ELF-1 (cell line): ENCODE measurements at regions not wholly inside any gene's neighbourhood (a gene's known extent, or its start where the extent isn't known, plus 50 kb on each side); places are given as distances from the start of the nearest gene placed in this dataset.
"Not testable (repeated sequence)": the region's sequence is repeated elsewhere in the genome, so short reads cannot be mapped to it uniquely, and the experiment has no call there.

ENCODE experiments used
- DNase-seq: peaks from one replicate; pipeline ENCODE4 v3.0.0-alpha.2; 2016; ENCODE audit warnings: low read depth, low spot score

DNA sequence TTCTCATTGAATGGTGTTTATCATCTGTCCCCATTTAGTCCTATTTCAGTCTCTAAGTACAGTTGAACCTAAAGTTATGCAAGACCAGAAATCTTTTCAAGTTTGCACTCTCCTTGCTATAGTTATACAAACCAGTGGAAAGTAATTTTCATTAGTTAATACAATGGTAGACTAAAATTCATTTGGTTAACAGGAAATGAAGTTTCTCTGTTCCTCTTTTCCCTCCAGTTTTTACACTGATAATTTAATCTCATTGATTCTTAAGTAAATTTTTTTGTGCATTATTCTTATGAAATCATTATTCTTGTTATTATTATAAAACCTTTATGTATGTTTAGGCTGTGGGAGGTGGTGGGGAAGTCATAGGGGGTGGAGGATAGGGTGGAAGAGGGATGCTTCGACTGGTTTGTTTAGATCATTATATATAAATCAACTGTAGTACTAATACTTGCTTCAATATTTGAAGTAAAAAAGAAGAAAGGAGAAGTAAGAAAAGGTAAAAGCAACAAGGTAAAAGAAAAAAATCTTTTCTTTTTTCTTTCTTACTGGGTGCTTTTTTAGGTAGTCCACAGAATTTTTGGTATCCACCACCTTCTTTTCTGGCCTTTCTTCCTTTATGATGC, 104.1 kb downstream of the GPR85 start:
- no peak for DNase-seq

DNA sequence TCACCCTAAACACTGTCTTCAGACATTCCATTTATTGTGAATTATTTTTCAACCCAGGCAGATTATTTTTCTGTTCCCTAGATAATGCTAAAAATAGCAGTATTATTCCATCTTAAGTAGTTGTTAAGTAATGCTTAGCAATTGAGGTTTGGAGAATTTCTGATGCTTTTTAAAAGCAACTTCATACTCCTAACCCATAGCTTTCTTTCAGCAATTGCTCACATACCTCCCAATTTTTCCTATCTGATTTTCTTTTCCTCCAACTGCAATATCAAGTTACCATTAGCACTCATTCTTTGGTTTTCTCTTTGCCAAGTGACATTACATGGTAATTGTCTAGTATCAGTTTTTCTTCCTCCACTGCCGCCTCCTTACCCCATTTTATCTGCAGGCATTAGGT, 104.7 kb downstream of the GPR85 start:
- no peak for DNase-seq

DNA sequence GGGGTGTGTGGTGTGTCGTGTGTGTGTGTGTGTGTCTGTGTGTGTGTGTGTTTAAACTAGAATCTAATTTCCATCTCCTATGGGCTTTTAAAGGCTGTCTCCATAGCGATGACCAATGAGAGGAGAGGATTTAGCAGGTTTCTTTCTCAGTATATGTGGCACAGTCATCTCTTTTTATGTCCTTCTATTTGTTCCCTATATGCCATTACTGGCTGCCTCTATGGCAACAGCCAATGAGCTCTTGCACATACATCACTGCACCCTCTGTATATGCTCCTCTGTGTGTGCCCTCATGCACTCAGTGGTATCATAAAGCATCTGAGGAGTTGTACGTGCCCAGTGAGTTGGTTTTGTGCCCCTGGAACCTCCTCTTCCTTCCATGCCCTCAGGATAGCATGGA, 107.6 kb downstream of the GPR85 start:
- not testable (repeated sequence) for DNase-seq

DNA sequence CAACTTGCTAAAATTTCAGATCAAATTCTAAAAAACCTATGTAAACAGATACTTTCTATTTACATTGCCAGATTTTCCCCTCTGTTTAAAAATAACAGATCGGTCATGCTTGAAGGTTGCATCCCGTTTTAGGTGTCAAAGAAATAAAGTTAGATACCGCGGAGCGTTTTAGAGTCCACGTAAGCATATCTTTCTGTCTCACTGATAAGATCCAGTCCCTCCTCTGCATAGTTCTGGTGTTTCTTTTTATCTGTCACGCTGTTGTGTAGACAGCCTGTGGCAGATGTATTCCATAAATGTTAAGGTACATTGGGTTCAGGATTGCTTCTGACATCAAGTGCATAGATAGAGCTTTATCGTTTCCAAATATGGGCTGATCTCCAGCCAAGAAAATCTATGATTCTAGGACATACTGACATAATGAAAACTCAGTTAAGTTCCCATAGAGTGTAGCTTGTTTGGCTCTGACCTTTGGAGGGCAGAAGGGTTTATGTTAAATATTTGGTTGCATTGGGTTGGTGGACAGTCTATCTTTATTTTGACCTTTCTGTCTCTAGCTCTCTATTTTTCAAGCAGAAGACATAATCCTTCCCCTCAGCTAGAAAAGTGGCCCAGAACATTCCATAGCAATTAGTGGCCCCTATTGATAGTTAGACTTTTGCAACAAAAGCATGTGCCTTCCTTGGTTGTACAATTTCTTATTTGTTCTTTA, 109.2 kb downstream of the GPR85 start:
- DNase-seq: not testable (repeated sequence)

DNA sequence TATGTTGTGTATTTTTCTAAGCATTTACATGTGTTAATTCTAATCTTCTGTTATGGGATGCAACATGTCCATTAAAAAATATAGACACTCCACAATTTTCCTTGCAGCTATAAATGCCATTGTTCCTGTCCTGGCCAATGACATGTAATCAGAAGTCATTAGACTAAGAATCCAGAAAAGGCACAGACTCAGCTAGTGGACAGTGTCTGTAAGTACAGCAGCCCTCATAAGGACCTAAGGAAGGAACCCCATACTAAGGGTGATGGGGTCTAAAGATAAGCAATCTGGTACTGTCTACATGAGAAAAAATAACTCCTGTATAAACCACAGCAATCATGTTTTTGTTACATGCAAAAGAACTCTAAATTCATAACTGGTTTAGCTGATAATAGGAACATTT, 115.9 kb downstream of the GPR85 start:
- DNase-seq: no peak

DNA sequence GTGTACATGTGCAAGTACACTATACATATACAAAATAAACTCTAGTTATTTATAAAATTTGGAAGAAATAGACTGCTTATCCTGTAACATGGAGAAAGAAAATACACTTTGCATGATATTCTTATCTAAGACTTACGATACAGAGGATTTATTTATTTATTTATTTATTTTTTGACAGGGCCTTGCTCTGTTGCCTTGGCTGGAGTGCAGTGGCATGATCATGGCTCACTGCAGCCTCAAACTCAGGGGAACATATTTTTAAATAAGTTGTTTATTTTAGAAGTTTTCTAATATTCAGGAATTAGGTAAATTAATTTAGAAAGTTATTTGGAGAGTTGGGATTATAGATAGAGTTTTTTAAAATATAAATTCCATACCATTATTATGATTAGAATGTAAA, 116.7 kb downstream of the GPR85 start:
- DNase-seq: no peak

DNA sequence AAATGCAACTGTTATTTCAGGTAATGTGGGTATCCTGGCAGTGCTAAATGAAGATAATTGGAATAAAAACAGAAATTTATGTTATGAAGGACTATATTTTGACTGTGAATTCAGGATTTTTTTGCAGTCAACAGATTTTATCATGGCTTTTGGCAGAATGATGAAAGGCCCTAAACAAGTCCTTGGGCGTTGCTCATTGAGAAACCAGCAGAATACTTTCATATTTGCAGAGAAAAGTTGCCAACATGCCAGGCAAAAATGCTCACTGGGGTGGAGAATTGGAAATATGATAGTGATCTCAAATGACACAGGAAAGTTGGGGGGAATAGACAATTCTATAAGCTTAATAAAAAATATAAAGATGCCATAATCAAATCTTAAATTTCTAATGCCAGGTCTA, 121.1 kb downstream of the GPR85 start:
- no peak for DNase-seq

DNA sequence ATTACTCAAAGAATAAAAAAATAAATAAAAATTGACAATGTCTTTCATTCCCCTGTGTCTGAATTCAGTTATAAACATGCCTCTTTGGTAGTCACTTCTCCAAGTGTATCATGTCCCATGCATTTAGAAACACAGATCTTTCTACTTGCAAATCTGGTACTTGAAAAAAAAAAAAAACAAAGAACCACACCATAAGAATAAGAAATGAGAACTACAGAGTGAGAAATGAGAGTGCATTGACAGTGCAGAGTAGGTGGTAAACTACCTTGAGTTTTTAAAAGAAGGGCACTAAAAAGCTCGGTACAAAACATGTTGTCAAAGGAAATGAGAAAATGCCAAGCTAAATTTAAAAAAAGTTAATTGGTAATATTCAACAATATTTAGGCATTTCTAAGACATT, 123.0 kb downstream of the GPR85 start:
- no peak for DNase-seq

DNA sequence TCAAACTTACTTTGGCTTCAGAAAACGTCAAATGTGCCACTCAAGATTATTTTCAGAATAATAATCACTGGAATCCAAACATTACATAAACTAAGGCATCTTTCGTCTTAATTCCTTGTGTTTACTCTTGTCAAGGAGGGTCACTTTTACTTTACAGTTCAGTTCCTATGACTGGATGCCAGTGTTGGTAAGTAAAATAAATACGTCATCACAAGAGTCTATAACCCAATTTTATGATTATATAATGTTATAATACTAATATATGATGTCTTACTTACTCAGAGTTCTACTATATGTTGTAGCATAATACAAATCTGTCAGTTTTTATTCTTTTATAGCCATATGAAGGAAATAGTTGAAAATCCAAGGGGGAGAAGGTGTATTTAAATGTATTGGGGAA, 123.8 kb downstream of the GPR85 start:
- DNase-seq: no peak

DNA sequence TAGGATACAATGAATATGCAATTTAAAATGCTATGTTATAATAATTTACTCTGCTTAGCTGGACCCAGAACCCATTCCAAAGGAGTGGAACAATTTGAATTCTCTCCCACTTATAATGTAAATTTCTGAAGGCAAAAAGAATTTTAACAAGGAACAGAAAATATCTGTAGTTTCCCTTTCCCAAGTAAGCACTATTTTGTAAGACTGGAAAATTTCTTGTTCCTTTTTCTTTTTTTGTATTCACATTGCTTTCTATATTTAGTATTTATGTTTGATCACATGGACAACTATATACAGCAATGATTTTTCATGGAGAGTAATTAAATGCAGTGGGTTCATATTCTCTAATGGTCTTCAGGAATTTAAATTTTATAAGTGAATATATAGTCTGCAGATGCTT, 127.4 kb downstream of the GPR85 start:
- DNase-seq: no peak

DNA sequence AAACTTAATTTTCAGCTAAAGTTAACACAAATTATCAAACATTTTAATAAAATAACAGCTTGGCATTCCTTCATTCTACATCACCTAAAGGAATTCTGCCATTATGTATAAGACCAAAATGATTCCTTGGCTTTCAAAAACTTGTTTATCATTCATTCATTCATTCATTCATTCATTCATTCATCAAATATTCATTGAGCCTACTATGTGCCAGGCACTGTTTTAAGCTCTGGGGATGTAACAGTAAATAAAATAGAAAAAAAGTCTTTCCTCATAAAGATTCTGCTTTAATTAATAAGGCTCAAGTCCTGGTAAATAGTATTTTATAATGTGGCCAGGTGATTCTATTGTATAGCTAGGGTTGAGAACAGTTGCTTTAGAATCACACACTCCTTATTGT, 127.9 kb downstream of the GPR85 start:
- no peak for DNase-seq

DNA sequence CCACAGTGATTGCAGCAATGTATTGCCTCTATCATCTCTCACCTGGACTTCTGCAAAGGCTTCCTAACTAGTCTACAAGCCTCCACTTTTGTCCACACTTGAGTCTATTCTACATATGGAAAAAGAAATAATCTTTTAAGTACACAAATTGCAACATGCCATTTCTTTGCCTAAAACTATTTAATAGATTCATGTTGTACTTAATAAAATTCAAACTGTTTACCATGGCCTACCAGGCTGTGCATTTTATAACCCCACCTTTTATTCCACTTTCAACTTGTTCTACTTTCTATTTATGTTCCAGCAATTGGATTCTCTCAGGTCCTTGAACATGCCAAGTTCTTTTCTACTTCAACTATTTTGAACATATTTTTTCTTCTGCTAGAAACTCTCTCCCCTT, 128.7 kb downstream of the GPR85 start:
- DNase-seq: no peak

DNA sequence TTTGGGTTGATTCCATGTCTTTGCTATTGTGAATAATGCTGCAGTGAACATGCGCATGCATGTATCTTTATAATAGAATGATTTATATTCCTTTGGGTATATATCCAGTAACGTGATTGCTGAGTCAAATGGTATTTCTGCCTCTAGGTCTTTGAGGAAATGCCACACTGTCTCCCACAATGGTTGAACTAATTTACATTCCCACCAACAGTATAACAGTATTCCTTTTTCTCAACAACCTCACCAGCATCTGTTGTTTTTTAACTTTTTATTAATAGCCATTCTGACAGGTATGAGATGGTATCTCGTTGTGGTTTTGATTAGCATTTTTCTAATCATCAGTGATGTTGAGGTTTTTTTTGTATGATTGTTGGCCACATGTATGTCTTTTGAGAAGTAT, 133.6 kb downstream of the GPR85 start:
- DNase-seq: not testable (repeated sequence)

DNA sequence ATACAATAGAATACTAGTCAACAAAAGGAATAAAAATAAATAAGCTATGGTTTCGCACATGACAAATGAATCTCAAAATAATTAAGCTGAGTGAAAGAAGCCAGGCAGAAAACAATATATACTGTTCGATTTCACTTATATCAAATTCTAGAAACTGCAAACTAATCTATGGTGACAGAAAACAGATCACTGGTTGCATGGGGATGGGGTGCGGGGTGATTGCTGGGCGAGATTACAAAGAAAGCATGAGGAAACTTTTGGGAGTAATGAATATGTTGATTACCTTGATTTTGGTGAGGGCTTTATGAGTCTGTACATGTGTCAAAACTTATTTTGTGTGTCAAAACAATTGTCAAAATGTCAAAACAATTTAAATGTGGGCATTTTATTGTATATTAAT, 135.6 kb downstream of the GPR85 start:
- no peak for DNase-seq

DNA sequence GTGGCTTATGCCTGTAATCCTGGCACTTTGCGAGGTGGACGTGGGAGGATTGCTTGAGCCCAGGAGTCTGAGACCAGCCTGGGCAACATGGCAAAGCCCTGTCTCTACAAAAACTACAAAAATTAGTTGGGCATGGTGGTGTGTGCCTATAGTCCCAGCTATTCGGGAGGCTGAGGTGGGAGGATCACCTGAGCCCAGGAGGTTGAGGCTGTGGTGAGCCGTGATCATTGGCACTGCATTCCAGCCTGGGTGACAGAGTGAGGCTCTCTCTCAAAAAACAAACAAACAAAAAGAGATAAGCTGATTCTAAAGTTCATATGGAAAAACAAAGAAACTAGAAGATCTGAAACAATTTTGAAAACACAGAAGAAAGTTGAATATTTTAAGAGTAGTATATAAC, 136.9 kb downstream of the GPR85 start:
- DNase-seq: not testable (repeated sequence)

DNA sequence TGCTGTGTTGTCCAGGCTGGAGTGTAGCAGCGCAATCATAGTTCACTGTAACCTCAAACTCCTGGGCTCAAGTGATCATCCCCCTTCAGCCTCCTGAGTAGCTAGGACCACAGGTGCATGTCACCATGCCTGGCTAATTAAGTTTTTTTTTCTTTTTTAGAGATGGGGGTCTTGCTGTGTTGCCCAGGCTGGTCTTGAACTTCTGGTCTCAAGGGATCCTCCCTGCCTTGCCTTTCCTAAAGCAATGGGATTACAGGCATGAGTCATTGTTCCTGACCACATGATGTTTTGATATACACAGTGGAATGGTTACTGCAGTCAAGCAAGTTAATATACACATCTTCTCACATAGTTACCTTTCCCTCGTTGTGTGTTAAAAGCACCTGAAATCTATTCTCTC, 140.3 kb downstream of the GPR85 start:
- no peak for DNase-seq

DNA sequence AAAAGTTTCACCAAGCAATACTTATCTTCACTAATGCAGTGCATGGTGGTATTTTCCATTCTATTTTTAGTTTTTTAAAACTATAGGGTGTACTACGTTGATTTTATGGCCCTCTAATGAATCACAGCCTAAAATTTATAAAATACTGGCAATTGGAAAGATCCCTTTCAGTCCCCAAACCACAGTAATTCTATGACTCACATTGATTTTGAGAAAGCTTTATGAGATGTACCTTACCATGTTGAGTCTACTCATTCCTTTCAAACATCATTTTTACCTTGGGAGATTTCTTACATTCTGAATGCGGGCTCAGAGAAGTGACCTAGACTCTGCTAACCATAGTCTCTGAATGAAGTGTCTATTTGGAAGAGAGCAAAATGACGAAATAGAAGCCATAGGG, 141.6 kb downstream of the GPR85 start:
- no peak for DNase-seq

DNA sequence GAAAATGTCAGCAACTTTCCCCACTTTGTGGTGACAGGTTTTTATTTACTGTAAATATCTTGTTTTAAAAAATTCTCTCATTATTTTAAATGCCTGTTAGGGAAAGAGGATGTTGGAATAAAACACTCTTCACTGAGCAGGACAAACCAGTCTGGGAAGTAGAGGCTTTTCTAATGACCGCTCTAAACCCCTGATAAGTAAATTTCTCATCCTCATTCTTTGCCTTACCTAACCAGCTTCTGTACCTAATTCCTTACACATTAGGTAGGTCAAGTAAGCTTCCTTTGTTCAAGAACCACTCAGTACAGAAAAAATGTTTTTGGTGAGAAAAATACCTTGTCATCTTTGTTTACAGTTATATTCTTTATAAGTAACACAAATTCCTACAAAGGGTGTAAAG, 143.6 kb downstream of the GPR85 start:
- peak; percentile 25 for DNase-seq

DNA sequence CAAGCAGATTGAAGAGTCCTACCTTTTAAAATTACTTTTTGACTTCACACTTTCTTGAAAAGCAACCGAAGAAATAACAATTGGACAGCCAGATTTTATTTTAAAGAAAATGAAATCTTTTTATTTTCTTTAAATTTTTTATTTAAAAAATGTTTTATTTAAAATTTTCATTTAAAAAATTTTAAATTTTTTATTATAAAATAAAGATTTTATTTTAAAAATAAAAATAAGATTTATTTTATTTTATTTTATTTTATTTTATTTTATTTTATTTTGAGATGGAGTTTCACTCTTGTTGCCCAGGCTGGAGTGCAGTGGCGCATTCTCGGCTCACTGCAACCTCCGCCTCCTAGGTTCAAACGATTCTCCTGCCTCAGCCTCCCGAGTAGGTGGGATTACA, 144.5 kb downstream of the GPR85 start:
- not testable (repeated sequence) for DNase-seq

DNA sequence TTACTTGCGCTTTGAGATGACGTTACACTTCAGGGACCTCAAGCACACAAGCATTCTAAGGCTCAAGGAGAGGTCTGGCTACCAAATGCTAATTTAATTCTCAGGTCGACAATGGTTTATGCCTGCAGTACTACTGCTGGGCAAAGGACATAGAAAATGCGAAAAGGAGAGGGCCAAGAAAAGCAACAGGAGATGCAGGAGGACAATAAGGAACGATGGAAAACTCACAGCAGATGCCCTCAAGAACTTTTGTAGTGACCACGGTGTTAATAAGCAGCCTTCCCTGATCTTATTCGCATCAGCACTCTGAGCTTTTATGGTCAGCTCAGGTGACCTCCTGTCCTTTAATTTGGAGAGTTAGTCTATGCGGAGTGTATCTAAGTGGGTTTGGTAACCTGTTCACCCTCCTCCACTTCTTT, 146.3 kb downstream of the GPR85 start:
- DNase-seq: no peak

DNA sequence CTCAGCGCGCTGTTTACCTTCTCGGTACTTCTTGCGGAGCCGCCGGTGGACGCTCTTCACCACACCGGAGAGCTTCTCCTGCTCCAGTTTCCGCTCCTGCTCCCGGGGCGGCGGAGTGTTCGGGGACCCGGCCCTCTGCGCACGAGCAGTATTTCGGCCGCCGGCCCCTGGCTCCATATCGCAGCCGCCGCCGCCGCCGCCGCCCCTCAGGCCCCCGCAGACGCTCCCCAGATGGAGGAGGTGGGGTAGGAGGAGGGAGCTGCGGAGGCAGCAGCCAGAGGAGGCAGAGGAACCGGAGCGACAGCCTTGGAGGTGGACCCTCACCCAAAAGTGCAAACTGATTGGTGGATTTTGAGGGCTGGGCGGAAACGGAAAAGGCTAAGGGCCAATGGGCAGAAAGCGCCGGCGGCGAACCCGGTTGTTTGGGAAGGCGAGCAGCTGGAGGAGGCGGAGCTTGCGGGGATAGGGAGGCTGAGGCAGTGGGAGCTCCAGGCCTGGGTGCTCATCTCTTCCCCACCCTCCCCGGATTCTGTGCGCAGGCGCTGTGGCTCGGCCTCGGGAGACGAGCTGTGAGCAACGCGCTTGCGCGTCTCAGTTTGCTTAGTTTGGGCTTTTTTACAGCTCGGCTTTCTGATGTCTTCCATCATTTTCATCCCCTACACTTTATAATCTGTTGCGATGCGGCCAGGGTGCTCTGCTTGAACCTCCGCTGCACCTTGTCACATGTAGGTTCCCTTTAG, 146.9 kb downstream of the GPR85 start:
- DNase-seq: peak; percentile 100

DNA sequence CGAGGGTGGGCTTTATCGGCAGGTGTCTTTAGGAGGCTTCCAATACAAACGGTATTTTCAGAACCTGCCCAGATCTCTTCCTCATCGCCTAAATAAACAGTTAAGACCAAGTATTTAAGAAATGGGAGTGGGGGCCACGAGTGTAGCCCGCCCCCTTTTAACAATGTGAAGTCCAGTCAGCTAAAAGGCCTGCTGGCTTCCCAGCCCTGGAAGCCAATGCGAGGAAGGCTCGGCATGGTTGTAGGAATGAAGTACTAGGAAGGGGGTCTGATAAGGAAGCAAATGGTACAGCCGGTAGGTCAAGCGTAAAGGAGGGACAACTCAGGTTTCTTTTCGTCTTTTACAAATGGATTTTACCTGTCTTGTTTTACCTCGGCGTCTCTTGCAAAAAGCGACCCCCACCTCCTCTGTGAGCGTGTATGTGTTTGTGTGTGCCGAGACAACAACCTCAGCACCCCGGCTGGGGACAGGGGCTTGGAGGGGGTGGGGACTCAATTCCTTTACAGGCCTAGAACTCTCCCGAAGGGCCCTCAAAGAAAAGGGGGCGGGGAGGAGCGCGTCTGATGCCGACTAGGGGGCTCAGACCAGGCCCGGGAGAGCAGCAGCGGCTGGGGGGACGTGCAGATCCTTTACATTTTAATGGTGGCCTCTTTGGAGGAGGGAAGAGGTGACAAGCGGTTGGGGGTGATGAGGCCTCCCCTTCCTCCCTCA, 147.6 kb downstream of the GPR85 start:
- peak; percentile 67 for DNase-seq
